ENCODE measurements at regions not wholly inside any gene's neighbourhood (a gene's known extent, or its start where the extent isn't known, plus 50 kb on each side); places are given as distances from the start of the nearest gene placed in this dataset.

DNA sequence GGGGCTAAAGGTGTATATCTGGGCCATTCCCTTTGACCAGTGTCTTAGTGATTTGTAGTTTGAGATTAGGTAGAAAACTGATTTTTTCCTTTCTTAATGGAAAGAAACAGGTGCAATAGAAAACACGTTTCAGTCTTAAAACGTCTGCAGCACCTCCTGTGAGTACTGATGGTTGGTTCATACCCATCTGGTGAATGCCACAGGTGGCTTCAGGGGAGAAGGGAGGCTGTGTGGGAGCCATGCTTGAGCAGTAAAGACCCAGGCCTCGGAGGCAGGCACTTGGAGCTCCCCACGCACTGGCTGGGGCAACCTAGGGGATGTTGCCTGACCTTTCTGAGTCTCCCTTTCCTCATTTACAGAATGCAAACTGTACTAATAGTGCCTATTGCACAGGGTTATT is 171.5 kb upstream of the GRB10 start:
- H3K9me3 ChIP-seq (ENCODE audit: control insufficient read depth, insufficient read depth, low read depth, low read length): no peaks in the 10 kb centered on the region
- ATAC-seq (no peak), DNase-seq (ENCODE audit: low read depth, low spot score) (no peak)
- 0 out of 2 replicates have a peak, but pooled peaks cover 2% of the 10 kb centered on the region for H3K27me3 ChIP-seq (ENCODE audit: control insufficient read depth, insufficient read depth, low read length)
- no peaks in the 10 kb centered on the region for H3K4me1 ChIP-seq (ENCODE audit: control insufficient read depth, insufficient read depth, low read length)
- no peak overlapping the region for H3K27ac ChIP-seq (ENCODE audit: low read length)
- CTCF ChIA-PET: no interaction called here
- TF ChIP-seq, protein P1, sequence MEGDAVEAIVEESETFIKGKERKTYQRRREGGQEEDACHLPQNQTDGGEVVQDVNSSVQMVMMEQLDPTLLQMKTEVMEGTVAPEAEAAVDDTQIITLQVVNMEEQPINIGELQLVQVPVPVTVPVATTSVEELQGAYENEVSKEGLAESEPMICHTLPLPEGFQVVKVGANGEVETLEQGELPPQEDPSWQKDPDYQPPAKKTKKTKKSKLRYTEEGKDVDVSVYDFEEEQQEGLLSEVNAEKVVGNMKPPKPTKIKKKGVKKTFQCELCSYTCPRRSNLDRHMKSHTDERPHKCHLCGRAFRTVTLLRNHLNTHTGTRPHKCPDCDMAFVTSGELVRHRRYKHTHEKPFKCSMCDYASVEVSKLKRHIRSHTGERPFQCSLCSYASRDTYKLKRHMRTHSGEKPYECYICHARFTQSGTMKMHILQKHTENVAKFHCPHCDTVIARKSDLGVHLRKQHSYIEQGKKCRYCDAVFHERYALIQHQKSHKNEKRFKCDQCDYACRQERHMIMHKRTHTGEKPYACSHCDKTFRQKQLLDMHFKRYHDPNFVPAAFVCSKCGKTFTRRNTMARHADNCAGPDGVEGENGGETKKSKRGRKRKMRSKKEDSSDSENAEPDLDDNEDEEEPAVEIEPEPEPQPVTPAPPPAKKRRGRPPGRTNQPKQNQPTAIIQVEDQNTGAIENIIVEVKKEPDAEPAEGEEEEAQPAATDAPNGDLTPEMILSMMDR (IDR thresholded peaks at IDR 0.05): no peak
- TF ChIP-seq TCF7L2 (IDR thresholded peaks at IDR 0.05; ENCODE audit: low read depth, low read length): no peak
- TF ChIP-seq POLR2AphosphoS5 (IDR thresholded peaks at IDR 0.05; ENCODE audit: low read depth, low read length): no peak
- TF ChIP-seq SIN3A (IDR thresholded peaks at IDR 0.05; ENCODE audit: borderline replicate concordance, insufficient read depth, low read depth, low read length): no peak
- TF ChIP-seq, protein P2, sequence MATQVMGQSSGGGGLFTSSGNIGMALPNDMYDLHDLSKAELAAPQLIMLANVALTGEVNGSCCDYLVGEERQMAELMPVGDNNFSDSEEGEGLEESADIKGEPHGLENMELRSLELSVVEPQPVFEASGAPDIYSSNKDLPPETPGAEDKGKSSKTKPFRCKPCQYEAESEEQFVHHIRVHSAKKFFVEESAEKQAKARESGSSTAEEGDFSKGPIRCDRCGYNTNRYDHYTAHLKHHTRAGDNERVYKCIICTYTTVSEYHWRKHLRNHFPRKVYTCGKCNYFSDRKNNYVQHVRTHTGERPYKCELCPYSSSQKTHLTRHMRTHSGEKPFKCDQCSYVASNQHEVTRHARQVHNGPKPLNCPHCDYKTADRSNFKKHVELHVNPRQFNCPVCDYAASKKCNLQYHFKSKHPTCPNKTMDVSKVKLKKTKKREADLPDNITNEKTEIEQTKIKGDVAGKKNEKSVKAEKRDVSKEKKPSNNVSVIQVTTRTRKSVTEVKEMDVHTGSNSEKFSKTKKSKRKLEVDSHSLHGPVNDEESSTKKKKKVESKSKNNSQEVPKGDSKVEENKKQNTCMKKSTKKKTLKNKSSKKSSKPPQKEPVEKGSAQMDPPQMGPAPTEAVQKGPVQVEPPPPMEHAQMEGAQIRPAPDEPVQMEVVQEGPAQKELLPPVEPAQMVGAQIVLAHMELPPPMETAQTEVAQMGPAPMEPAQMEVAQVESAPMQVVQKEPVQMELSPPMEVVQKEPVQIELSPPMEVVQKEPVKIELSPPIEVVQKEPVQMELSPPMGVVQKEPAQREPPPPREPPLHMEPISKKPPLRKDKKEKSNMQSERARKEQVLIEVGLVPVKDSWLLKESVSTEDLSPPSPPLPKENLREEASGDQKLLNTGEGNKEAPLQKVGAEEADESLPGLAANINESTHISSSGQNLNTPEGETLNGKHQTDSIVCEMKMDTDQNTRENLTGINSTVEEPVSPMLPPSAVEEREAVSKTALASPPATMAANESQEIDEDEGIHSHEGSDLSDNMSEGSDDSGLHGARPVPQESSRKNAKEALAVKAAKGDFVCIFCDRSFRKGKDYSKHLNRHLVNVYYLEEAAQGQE (IDR thresholded peaks at IDR 0.05; ENCODE audit: insufficient read depth in 1 of 2, low read depth in 2 of 2, low read length in 1 of 2): no peak
- H3K4me3 ChIP-seq (ENCODE audit: low read depth in 2 of 2, low read length in 2 of 2): no peak overlapping the region
- no TSS peak for BruUV-seq (replicated peaks)
- in situ Hi-C loops (cut with HindIII; ENCODE audit: low pct_unique_long_range_greater_than_20kb, low sequenced_read_pairs): no loop called here
- intact Hi-C loops (cut with micrococcal nuclease; ENCODE audit: unreplicated experiment): no loop called here
- no peaks in the 10 kb centered on the region for H3K36me3 ChIP-seq (ENCODE audit: control insufficient read depth, insufficient read depth, low read length)
- POLR2A ChIA-PET: no interaction called here

DNA sequence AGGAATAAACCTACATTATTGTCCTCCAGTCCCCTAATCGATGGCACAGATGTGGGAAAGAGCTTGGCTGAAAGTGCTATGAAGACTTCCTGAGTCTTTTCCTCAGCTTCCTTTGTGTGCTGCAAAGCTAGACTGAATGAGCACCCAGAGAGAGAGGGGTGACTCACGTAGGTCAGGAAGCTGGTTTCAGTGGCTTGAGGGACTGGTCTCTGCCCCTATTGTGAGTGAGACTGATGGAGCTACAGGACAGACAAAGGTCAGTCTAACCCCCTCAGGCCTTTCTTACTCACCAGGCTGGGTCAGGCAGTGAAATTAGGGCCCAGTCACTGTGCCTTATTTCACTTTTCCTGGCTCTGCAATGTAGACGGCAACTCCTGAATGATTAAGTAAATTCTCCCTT is 171.1 kb upstream of the GRB10 start:
- ATAC-seq (no peak), DNase-seq (ENCODE audit: low read depth, low spot score) (peak; percentile 17)
- in situ Hi-C loops (cut with HindIII; ENCODE audit: low pct_unique_long_range_greater_than_20kb, low sequenced_read_pairs): no loop called here
- TF ChIP-seq, protein P2 (IDR thresholded peaks at IDR 0.05; ENCODE audit: insufficient read depth in 1 of 2, low read depth in 2 of 2, low read length in 1 of 2): no peak
- TF ChIP-seq TCF7L2 (IDR thresholded peaks at IDR 0.05; ENCODE audit: low read depth, low read length) (no peak), POLR2AphosphoS5 (IDR thresholded peaks at IDR 0.05; ENCODE audit: low read depth, low read length) (no peak), SIN3A (IDR thresholded peaks at IDR 0.05; ENCODE audit: borderline replicate concordance, insufficient read depth, low read depth, low read length) (no peak)
- TF ChIP-seq, protein P1 (IDR thresholded peaks at IDR 0.05): no peak
- H3K4me1 ChIP-seq (ENCODE audit: control insufficient read depth, insufficient read depth, low read length): no peaks in the 10 kb centered on the region
- no peaks in the 10 kb centered on the region for H3K36me3 ChIP-seq (ENCODE audit: control insufficient read depth, insufficient read depth, low read length)
- intact Hi-C loops (cut with micrococcal nuclease; ENCODE audit: unreplicated experiment): no loop called here
- BruUV-seq (replicated peaks): no TSS peak
- ChIA-PET POLR2A (no interaction called here), CTCF (no interaction called here)
- 0 out of 2 replicates have a peak, but pooled peaks cover 2% of the 10 kb centered on the region for H3K27me3 ChIP-seq (ENCODE audit: control insufficient read depth, insufficient read depth, low read length)
- no peak overlapping the region for H3K27ac ChIP-seq (ENCODE audit: low read length)
- no peaks in the 10 kb centered on the region for H3K9me3 ChIP-seq (ENCODE audit: control insufficient read depth, insufficient read depth, low read depth, low read length)
- H3K4me3 ChIP-seq (ENCODE audit: low read depth in 2 of 2, low read length in 2 of 2): no peak overlapping the region
